Body of pancreas (tissue), 4 donors: ENCODE measurements at regions not wholly inside any gene's neighbourhood (a gene's known extent, or its start where the extent isn't known, plus 50 kb on each side); places are given as distances from the start of the nearest gene placed in this dataset.

Experiments
- CTCF ChIP-seq, 7 experiments: fragments of 450-650 bp in 4 of 7; fragments of 200-600 bp in 3 of 7; sonication (generic) in 3 of 7; IDR thresholded peaks; one replicate each; pipeline ENCODE4 v1.5.1; 2016 to 2019; ENCODE audit warnings: antibody characterized with exemption in 7 of 7
- POLR2A ChIP-seq, 3 donors: fragments of 450-650 bp; IDR thresholded peaks; one replicate each; pipeline ENCODE4 v1.6.1; 2016; ENCODE audit warnings: antibody characterized with exemption in 3 of 3, mild to moderate bottlenecking in 2 of 3

- TF ChIP-seq POLR2A (IDR thresholded peaks at IDR 0.05), result no peak
- no peak for TF ChIP-seq CTCF (IDR thresholded peaks at IDR 0.05)
Observed at GRCh38 chr9:86796666-86797065, 150.6 kb downstream of the GAS1 start.
